Breast epithelium (tissue), 4 donors: ENCODE measurements at regions not wholly inside any gene's neighbourhood (a gene's known extent, or its start where the extent isn't known, plus 50 kb on each side); places are given as distances from the start of the nearest gene placed in this dataset.

Experiments
- DNase-seq, 2 donors: peaks; one replicate each; pipeline ENCODE4 v3.0.0-alpha.2; 2019; ENCODE audit warnings: low spot score in 2 of 2
- H3K27ac ChIP-seq, 2 donors: fragments of 200-600 bp; sonication (generic) in 1 of 2; one replicate each; pipeline ENCODE4 v1.5.1; 2016 to 2019; ENCODE audit warnings: mild to moderate bottlenecking in 1 of 2
- H3K27me3 ChIP-seq, 2 donors: fragments of 200-600 bp; sonication (generic) in 1 of 2; one replicate each; pipeline versions ENCODE4 v1.5.1 to v1.6.0; 2017 to 2019; ENCODE audit warnings: control low read depth in 1 of 2, mild to moderate bottlenecking in 1 of 2
- H3K36me3 ChIP-seq: fragments of 200-600 bp; one replicate; pipeline ENCODE4 v1.5.1; 2019
- H3K4me1 ChIP-seq, 2 donors: fragments of 200-600 bp; sonication (generic); one replicate each; pipeline ENCODE4 v1.5.1; 2016 to 2019; ENCODE audit warnings: control low read depth in 1 of 2
- H3K4me3 ChIP-seq, 3 donors: fragments of 200-600 bp; sonication (generic); 1 replicate in 2 of 3; 2 replicates in 1 of 3; pipeline ENCODE4 v1.5.1; 2016 to 2019; ENCODE audit warnings: mild to moderate bottlenecking in 3 of 3, moderate library complexity in 2 of 3
- H3K9me3 ChIP-seq, 2 donors: fragments of 200-600 bp; sonication (generic) in 1 of 2; one replicate each; pipeline ENCODE4 v1.5.1; 2016 to 2019; ENCODE audit warnings: control low read depth in 1 of 2
- POLR2A ChIP-seq: fragments of 450-650 bp; IDR thresholded peaks from one replicate; pipeline ENCODE4 v1.6.1; 2016; ENCODE audit warnings: antibody characterized with exemption, mild to moderate bottlenecking, moderate library complexity
- POLR2AphosphoS5 ChIP-seq, 3 donors: sonication (generic); formaldehyde crosslinking; IDR thresholded peaks; one replicate each; pipeline ENCODE4 v1.6.1; 2017; ENCODE audit warnings: antibody characterized with exemption in 3 of 3
- intact Hi-C: fragments of 100-400 bp; cut with DNase I; formaldehyde crosslinking; loops from one replicate; pipeline ENCODE4 v1.15.1; 2023; ENCODE audit warnings: low total_unique reads
- TF ChIP-seq, protein P1 (sequence below), 3 donors: fragments of 450-650 bp; IDR thresholded peaks; one replicate each; pipeline ENCODE4 v1.5.1; 2016 to 2017; ENCODE audit warnings: antibody characterized with exemption in 3 of 3, mild to moderate bottlenecking in 3 of 3, moderate library complexity in 3 of 3

DNA sequence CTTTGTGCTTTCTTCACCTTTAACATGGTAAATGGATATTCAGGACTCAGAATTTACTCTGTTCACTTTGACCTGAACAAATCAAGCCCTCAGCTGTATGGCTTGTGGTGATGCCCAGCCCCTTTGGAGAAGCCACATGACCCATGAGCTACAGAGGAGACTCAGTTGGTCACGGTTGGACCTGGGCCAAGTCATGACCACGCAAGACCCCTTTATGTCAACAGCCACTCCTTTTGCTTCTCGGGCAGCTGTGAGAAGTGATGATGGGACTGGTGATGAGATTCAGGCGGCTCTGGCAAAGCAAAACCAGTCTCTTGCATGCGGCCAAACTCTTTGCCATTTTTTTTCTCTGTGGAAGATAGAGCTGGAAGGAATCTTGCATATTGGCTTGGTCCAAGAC, 96.5 kb upstream of the AJAP1 start:
- H3K27ac ChIP-seq = no peak overlapping the region
- H3K27me3 ChIP-seq = peaks cover 0 to 3% of the 10 kb centered on the region in 2 donors
- no peak overlapping the region for H3K4me3 ChIP-seq
- H3K36me3 ChIP-seq = no peaks in the 10 kb centered on the region
- no peaks in the 10 kb centered on the region for H3K9me3 ChIP-seq
- intact Hi-C loops = no loop called here
- no peak for DNase-seq
- no peaks in the 10 kb centered on the region for H3K4me1 ChIP-seq
- no peak for TF ChIP-seq POLR2AphosphoS5 (IDR thresholded peaks at IDR 0.05)
- TF ChIP-seq POLR2A = no peak
- TF ChIP-seq, protein P1, sequence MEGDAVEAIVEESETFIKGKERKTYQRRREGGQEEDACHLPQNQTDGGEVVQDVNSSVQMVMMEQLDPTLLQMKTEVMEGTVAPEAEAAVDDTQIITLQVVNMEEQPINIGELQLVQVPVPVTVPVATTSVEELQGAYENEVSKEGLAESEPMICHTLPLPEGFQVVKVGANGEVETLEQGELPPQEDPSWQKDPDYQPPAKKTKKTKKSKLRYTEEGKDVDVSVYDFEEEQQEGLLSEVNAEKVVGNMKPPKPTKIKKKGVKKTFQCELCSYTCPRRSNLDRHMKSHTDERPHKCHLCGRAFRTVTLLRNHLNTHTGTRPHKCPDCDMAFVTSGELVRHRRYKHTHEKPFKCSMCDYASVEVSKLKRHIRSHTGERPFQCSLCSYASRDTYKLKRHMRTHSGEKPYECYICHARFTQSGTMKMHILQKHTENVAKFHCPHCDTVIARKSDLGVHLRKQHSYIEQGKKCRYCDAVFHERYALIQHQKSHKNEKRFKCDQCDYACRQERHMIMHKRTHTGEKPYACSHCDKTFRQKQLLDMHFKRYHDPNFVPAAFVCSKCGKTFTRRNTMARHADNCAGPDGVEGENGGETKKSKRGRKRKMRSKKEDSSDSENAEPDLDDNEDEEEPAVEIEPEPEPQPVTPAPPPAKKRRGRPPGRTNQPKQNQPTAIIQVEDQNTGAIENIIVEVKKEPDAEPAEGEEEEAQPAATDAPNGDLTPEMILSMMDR (IDR thresholded peaks at IDR 0.05) = no peak

DNA sequence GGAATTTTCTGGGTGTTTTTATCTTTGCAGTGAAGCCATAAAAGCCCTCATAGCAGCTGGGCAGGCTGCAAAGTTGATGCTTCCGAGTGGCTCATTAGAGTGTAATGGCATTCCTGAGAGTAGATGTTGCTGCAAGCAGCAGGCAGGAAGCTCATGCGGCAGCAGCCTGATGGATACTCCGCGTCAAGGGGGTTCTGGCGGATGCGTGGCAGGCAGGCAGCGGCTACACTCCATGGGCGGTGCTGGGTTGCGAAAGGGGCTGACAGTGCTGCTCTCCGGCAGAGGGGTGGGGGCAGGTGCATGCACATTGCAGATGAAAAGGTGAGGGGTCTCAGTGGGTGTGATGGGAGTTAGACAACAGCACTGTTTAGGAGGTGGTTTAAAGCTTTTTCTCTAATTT, 93.2 kb upstream of the AJAP1 start:
- H3K9me3 ChIP-seq = no peaks in the 10 kb centered on the region
- no peak for DNase-seq
- no peak overlapping the region for H3K4me3 ChIP-seq
- no peak for TF ChIP-seq POLR2AphosphoS5 (IDR thresholded peaks at IDR 0.05)
- peaks cover 0 to 8% of the 10 kb centered on the region in 2 donors for H3K27me3 ChIP-seq
- H3K4me1 ChIP-seq = no peaks in the 10 kb centered on the region
- no peak overlapping the region for H3K27ac ChIP-seq
- H3K36me3 ChIP-seq = no peaks in the 10 kb centered on the region
- intact Hi-C loops = no loop called here

DNA sequence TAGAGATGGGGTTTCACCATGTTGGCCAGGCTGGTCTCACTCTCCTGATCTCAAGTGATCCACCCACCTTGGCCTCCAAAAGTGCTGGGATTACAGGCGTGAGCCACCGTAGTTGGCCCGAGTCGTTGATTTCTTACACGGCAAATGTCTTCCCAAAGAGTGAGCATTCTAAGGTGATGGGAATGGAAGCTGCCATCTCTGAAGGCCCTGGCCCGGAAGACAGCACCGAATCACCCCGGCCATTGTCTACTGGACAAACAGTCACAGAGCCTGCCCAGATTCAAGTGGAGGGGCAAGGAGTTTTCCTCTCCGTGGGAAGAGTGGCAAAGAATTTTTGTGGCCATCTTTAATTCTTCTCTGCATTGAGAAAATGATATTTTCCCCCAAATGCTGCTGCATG, 92.1 kb upstream of the AJAP1 start:
- H3K4me1 ChIP-seq = no peaks in the 10 kb centered on the region
- H3K4me3 ChIP-seq = no peak overlapping the region
- no peak overlapping the region for H3K27ac ChIP-seq
- DNase-seq = no peak
- TF ChIP-seq, protein P1 (IDR thresholded peaks at IDR 0.05) = no peak
- H3K36me3 ChIP-seq = no peaks in the 10 kb centered on the region
- H3K9me3 ChIP-seq = no peaks in the 10 kb centered on the region
- H3K27me3 ChIP-seq = peaks cover 0 to 8% of the 10 kb centered on the region in 2 donors
- intact Hi-C loops = no loop called here

DNA sequence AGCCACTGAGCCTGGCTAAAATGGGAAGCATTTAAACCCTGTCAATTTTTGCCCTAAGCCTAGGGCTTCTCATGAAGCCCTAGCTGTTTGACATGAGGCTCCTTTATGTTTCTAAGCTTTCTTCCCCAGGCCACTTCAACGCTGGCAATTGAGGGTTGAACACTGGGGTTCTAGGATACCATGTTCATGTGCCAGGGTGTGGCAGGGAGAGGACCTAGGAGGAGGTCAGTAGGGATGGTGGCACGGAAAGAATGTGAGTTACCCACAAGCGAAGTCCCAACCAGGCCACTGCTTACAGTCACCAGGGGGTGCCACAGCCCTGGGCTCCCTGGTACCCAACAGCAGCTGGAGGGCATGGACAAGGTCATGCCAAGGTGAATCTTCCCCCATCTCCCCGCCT, 90.8 kb upstream of the AJAP1 start:
- no peak for TF ChIP-seq POLR2A
- TF ChIP-seq, protein P1 (IDR thresholded peaks at IDR 0.05) = no peak
- no peak for TF ChIP-seq POLR2AphosphoS5 (IDR thresholded peaks at IDR 0.05)
- Histone ChIP-seq H3K27me3 (peaks cover 0 to 13% of the 10 kb centered on the region in 2 donors), H3K4me1 (no peaks in the 10 kb centered on the region), H3K4me3 (no peak overlapping the region), H3K27ac (no peak overlapping the region), H3K9me3 (no peaks in the 10 kb centered on the region), H3K36me3 (no peaks in the 10 kb centered on the region)
- no peak for DNase-seq
- intact Hi-C loops = no loop called here

DNA sequence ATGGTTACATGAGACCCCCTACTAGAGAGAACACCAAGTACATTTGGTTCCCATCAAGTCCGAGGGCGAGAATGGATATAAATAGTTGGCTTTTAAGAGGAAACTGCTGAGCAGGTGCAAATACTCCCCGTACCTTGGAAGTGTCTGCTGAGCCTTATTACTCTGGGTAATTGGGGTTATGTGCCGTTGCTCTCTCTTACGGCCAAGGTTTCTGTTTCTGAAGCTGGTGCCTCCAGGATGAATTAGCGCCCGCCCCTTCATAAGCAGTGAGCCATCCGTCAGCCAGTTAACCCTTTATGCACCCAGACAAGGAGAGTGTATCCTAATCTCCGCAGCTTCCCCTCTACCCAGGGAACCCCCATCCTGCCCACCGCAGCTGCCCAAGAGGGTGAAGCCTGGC, 90.4 kb upstream of the AJAP1 start:
- intact Hi-C loops = no loop called here
- Histone ChIP-seq H3K4me3 (no peak overlapping the region), H3K9me3 (no peaks in the 10 kb centered on the region), H3K27me3 (peaks cover 0 to 18% of the 10 kb centered on the region in 2 donors), H3K4me1 (no peaks in the 10 kb centered on the region), H3K36me3 (no peaks in the 10 kb centered on the region), H3K27ac (no peak overlapping the region)
- DNase-seq = no peak
- TF ChIP-seq POLR2AphosphoS5 (IDR thresholded peaks at IDR 0.05) (no peak), POLR2A (no peak)
- TF ChIP-seq, protein P1 (IDR thresholded peaks at IDR 0.05) = no peak

DNA sequence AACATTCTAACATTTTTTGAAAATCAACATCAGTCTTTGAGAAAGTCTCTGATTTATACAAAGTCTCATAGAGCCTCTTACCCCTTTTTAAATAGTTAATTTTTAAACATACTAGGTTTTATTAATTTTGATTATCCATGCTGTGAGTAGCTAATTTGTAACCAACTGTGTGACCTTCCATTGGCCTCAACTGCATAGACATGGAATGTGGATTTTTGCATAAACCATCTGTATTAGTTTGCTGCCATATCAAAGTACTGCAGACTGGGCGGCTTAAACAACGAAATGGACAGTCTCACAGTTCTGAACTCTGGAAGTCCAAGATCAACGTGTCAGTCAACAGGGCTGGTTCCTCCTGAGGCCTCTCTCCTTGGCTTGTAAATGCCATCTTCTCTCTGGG, 89.2 kb upstream of the AJAP1 start:
- Histone ChIP-seq H3K27me3 (peaks cover 0 to 21% of the 10 kb centered on the region in 2 donors), H3K4me3 (no peak overlapping the region)
- intact Hi-C loops = no loop called here

More for the DNA sequence above, 89.2 kb upstream of the AJAP1 start:
- Histone ChIP-seq H3K4me1 (no peaks in the 10 kb centered on the region), H3K27ac (no peak overlapping the region), H3K9me3 (no peaks in the 10 kb centered on the region), H3K36me3 (no peaks in the 10 kb centered on the region)
- DNase-seq = no peak
- TF ChIP-seq POLR2AphosphoS5 (IDR thresholded peaks at IDR 0.05) = no peak
- no peak for TF ChIP-seq POLR2A
- TF ChIP-seq, protein P1 (IDR thresholded peaks at IDR 0.05) = no peak
